Gastroesophageal sphincter (tissue), 3 donors: ENCODE measurements at regions not wholly inside any gene's neighbourhood (a gene's known extent, or its start where the extent isn't known, plus 50 kb on each side); places are given as distances from the start of the nearest gene placed in this dataset.

ENCODE experiments used
- POLR2AphosphoS5 ChIP-seq: sonication (generic); formaldehyde crosslinking; IDR thresholded peaks from one replicate; pipeline ENCODE4 v1.6.1; 2017; ENCODE audit warnings: antibody characterized with exemption
- TF ChIP-seq, protein P1 (sequence below), 4 experiments: fragments of 200-600 bp in 2 of 4; fragments of 450-650 bp in 2 of 4; sonication (generic) in 1 of 4; IDR thresholded peaks; one replicate each; pipeline ENCODE4 v1.5.1; 2017 to 2019; ENCODE audit warnings: antibody characterized with exemption in 4 of 4, mild to moderate bottlenecking in 2 of 4, moderate library complexity in 2 of 4

- TF ChIP-seq, protein P1, sequence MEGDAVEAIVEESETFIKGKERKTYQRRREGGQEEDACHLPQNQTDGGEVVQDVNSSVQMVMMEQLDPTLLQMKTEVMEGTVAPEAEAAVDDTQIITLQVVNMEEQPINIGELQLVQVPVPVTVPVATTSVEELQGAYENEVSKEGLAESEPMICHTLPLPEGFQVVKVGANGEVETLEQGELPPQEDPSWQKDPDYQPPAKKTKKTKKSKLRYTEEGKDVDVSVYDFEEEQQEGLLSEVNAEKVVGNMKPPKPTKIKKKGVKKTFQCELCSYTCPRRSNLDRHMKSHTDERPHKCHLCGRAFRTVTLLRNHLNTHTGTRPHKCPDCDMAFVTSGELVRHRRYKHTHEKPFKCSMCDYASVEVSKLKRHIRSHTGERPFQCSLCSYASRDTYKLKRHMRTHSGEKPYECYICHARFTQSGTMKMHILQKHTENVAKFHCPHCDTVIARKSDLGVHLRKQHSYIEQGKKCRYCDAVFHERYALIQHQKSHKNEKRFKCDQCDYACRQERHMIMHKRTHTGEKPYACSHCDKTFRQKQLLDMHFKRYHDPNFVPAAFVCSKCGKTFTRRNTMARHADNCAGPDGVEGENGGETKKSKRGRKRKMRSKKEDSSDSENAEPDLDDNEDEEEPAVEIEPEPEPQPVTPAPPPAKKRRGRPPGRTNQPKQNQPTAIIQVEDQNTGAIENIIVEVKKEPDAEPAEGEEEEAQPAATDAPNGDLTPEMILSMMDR (IDR thresholded peaks at IDR 0.05), result no peak
- TF ChIP-seq POLR2AphosphoS5, result no peak
Measured at GRCh38 chr14:50015716-50016115, 100.7 kb downstream of the VCPKMT start.
